Right atrium auricular region (tissue), 2 donors: ENCODE measurements at regions not wholly inside any gene's neighbourhood (a gene's known extent, or its start where the extent isn't known, plus 50 kb on each side); places are given as distances from the start of the nearest gene placed in this dataset.

Experiments
- DNase-seq: peaks from one replicate; pipeline ENCODE4 v3.0.0-alpha.2; 2019; ENCODE audit warnings: low spot score
- H3K27ac ChIP-seq, 2 donors: fragments of 200-600 bp; sonication (generic); 1 replicate in 1 of 2; 2 replicates in 1 of 2; pipeline ENCODE4 v1.5.1; 2016 to 2019
- H3K27me3 ChIP-seq, 2 donors: fragments of 200-600 bp; sonication (generic); one replicate each; pipeline versions ENCODE4 v1.5.1 to v1.6.0; 2017 to 2019
- H3K36me3 ChIP-seq: fragments of 200-600 bp; sonication (generic); one replicate; pipeline ENCODE4 v1.5.1; 2016
- H3K4me1 ChIP-seq, 2 donors: fragments of 200-600 bp; sonication (generic); one replicate each; pipeline versions ENCODE4 v1.5.1 to v1.6.0; 2017 to 2019
- H3K4me3 ChIP-seq, 2 donors: fragments of 200-600 bp; sonication (generic); 1 replicate in 1 of 2; 2 replicates in 1 of 2; pipeline ENCODE4 v1.5.1; 2017 to 2019; ENCODE audit warnings: mild to moderate bottlenecking in 1 of 2, moderate library complexity in 1 of 2
- H3K9me3 ChIP-seq, 2 donors: fragments of 200-600 bp; sonication (generic); one replicate each; pipeline ENCODE4 v1.5.1; 2019
- CTCF ChIP-seq, 2 donors: fragments of 200-600 bp; sonication (generic); IDR thresholded peaks; one replicate each; pipeline ENCODE4 v1.5.1; 2019; ENCODE audit warnings: antibody characterized with exemption in 2 of 2

GRCh38 chr13:40342901-40343300 is 323.5 kb downstream of the FOXO1 start:
- no peaks in the 10 kb centered on the region for H3K27me3 ChIP-seq
- H3K9me3 ChIP-seq = no peaks in the 10 kb centered on the region
- no peaks in the 10 kb centered on the region for H3K36me3 ChIP-seq
- no peak overlapping the region for H3K27ac ChIP-seq
- TF ChIP-seq CTCF (IDR thresholded peaks at IDR 0.05) = no peak
- peaks cover 0 to 13% of the 10 kb centered on the region in 2 donors for H3K4me1 ChIP-seq
- no peak overlapping the region for H3K4me3 ChIP-seq
- DNase-seq = no peak

- H3K9me3 ChIP-seq = no peaks in the 10 kb centered on the region
- H3K4me1 ChIP-seq = peaks cover 0 to 13% of the 10 kb centered on the region in 2 donors
- TF ChIP-seq CTCF (IDR thresholded peaks at IDR 0.05) = no peak
- H3K27me3 ChIP-seq = no peaks in the 10 kb centered on the region
- no peak overlapping the region for H3K4me3 ChIP-seq
- no peak overlapping the region for H3K27ac ChIP-seq
- H3K36me3 ChIP-seq = no peaks in the 10 kb centered on the region
- DNase-seq = no peak
Observed at GRCh38 chr13:40343550-40344269, 322.7 kb downstream of the FOXO1 start.

- peaks cover 0 to 13% of the 10 kb centered on the region in 2 donors for H3K4me1 ChIP-seq
- no peaks in the 10 kb centered on the region for H3K9me3 ChIP-seq
- no peak for TF ChIP-seq CTCF (IDR thresholded peaks at IDR 0.05)
- no peaks in the 10 kb centered on the region for H3K36me3 ChIP-seq
- no peak overlapping the region for H3K27ac ChIP-seq
- H3K4me3 ChIP-seq = no peak overlapping the region
- DNase-seq = no peak
- no peaks in the 10 kb centered on the region for H3K27me3 ChIP-seq
Observed at GRCh38 chr13:40344270-40345148, 321.9 kb downstream of the FOXO1 start.

GRCh38 chr13:40345149-40345514 is 321.3 kb downstream of the FOXO1 start:
- Histone ChIP-seq H3K36me3 (no peaks in the 10 kb centered on the region), H3K4me3 (no peak overlapping the region), H3K27me3 (no peaks in the 10 kb centered on the region), H3K9me3 (no peaks in the 10 kb centered on the region), H3K4me1 (peaks cover 0 to 13% of the 10 kb centered on the region in 2 donors), H3K27ac (no peak overlapping the region)
- DNase-seq = no peak
- no peak for TF ChIP-seq CTCF (IDR thresholded peaks at IDR 0.05)

- H3K4me1 ChIP-seq = peaks cover 0 to 13% of the 10 kb centered on the region in 2 donors
- H3K4me3 ChIP-seq = no peak overlapping the region
- no peaks in the 10 kb centered on the region for H3K36me3 ChIP-seq
- TF ChIP-seq CTCF (IDR thresholded peaks at IDR 0.05) = no peak
- no peaks in the 10 kb centered on the region for H3K27me3 ChIP-seq
- no peak for DNase-seq
- no peak overlapping the region for H3K27ac ChIP-seq
- H3K9me3 ChIP-seq = no peaks in the 10 kb centered on the region
Observed at GRCh38 chr13:40345654-40346372, 320.6 kb downstream of the FOXO1 start.
